ENCODE measurements at regions not wholly inside any gene's neighbourhood (a gene's known extent, or its start where the extent isn't known, plus 50 kb on each side); places are given as distances from the start of the nearest gene placed in this dataset.

DNA sequence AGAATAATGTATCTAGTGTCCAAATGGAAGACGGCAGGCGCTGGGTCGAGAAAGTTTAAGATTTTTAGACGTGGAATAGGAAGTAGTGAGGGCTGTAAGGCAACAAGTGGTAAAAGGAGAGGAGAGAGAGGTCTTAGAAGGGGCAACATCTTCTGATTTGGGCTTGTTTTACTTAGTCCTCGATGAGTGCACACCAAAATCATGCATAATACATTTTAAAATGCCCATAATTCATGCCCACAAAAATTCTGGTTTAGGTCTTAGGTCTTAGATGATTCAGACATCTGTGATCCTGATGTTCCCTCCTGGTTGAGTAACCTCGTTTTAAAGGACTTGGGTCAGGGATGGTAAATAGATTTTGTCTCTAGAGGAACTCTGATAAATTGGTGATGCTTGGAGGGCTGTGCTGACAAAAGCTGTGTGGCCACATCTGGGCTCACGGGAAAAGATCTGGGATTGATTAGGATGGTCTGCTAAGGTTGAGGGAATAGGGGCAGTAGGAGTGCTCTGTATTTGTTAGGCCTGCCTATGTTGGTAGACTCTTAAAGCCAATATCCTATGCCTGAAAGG is 476.3 kb downstream of the CCDC171 start:
- Histone ChIP-seq H4K91ac (ENCODE audit: insufficient read length, low read depth, low read length) (no peak overlapping the region), H4K5ac (ENCODE audit: insufficient read length, low read depth, low read length) (no peak overlapping the region), H2AK5ac (ENCODE audit: insufficient read length, low read length) (no peak overlapping the region), H3K23ac (ENCODE audit: insufficient read length, low read depth, low read length) (no peak overlapping the region), H3K56ac (ENCODE audit: insufficient read length, low read depth, low read length) (no peak overlapping the region), H3K79me2 (ENCODE audit: insufficient read depth, low read length) (no peaks in the 10 kb centered on the region), H2AFZ (ENCODE audit: low read length) (no peak overlapping the region), H3K27me3 (ENCODE audit: insufficient read depth, low read length) (no peaks in the 10 kb centered on the region), H3K9me3 (ENCODE audit: control insufficient read depth, low read depth, low read length) (no peaks in the 10 kb centered on the region), H3K14ac (ENCODE audit: insufficient read depth, low read length) (no peak overlapping the region), H3K23me2 (ENCODE audit: insufficient read length, low read depth, low read length, poor library complexity, severe bottlenecking) (no peaks in the 10 kb centered on the region), H3K4ac (ENCODE audit: low read depth, low read length) (no peak overlapping the region), H3K4me1 (ENCODE audit: insufficient read depth, low read length) (no peaks in the 10 kb centered on the region), H2BK20ac (ENCODE audit: low read depth, low read length, poor library complexity, severe bottlenecking) (no peak overlapping the region), H4K8ac (replicated peaks; ENCODE audit: insufficient read length, low read depth, low read length) (no peak overlapping the region), H2BK120ac (ENCODE audit: low read depth, low read length, poor library complexity, severe bottlenecking) (no peak overlapping the region), H3K27ac (ENCODE audit: insufficient read length, low read depth, low read length) (no peak overlapping the region), H2BK5ac (ENCODE audit: insufficient read length, low read length) (no peak overlapping the region), H3K9ac (ENCODE audit: extremely low read depth, insufficient read length, low read length) (no peak overlapping the region), H3T11ph (ENCODE audit: low read length) (no peak overlapping the region), H3K18ac (ENCODE audit: insufficient read length, low read depth, low read length) (no peak overlapping the region), H4K20me1 (ENCODE audit: control insufficient read depth, insufficient read depth, insufficient read length) (no peaks in the 10 kb centered on the region), H3K4me2 (ENCODE audit: insufficient read depth, insufficient read length, low read length) (no peak overlapping the region), H2BK15ac (ENCODE audit: low read depth, low read length) (no peak overlapping the region), H3K79me1 (ENCODE audit: insufficient read depth, low read depth, low read length, poor library complexity, severe bottlenecking) (no peaks in the 10 kb centered on the region), H2BK12ac (ENCODE audit: insufficient read length, low read depth, low read length) (no peak overlapping the region)
- 100% methylated on average over 4 of the region's 7 CpGs for WGBS (ENCODE audit: extremely low coverage, insufficient read length, low lambda C conversion rate)
- no peak overlapping the region for H3K4me3 Mint-ChIP-seq
- TF ChIP-seq CTCF (conservative IDR thresholded peaks at IDR 0.05) = no peak
- H3K36me3 Mint-ChIP-seq (ENCODE audit: insufficient read depth in 1 of 3, low read depth in 3 of 3) = no peaks in the 10 kb centered on the region
- no peaks in the 10 kb centered on the region; a peak in 1 of 5 replicates for H3K9me3 Mint-ChIP-seq
- peaks cover 0 to 4% of the 10 kb centered on the region in 2 experiments; a peak in 1 of 4 replicates for H3K4me1 Mint-ChIP-seq
- no peak for DNase-seq
- no peaks in the 10 kb centered on the region for H3K27me3 Mint-ChIP-seq (ENCODE audit: low read depth)
- no peak overlapping the region for H3K27ac Mint-ChIP-seq
